HG03558 (cell line): ENCODE measurements at regions not wholly inside any gene's neighbourhood (a gene's known extent, or its start where the extent isn't known, plus 50 kb on each side); places are given as distances from the start of the nearest gene placed in this dataset.
A peak's percentile ranks its signal among the peaks of the same experiment; 100 is the strongest.

Source experiments
- ATAC-seq: cut with Tn5 transposase; IDR thresholded peaks from one replicate; pipeline ENCODE4 v1.9.1; 2021; ENCODE audit warnings: moderate number of reproducible peaks; ENCODE audit not compliant: unreplicated experiment; ENCODE audit errors: extremely low read depth

- ATAC-seq = no peak
These were observed 251.8 kb downstream of the MAF start for GRCh38 chr16:79348521-79349306.

GRCh38 chr16:79347277-79347676 is 253.3 kb downstream of the MAF start:
- no peak for ATAC-seq

GRCh38 chr16:79339863-79340262 is 260.7 kb downstream of the MAF start:
- ATAC-seq = no peak

GRCh38 chr16:79337906-79338305 is 262.6 kb downstream of the MAF start:
- ATAC-seq = no peak

GRCh38 chr16:79336437-79337229 is 263.9 kb downstream of the MAF start:
- no peak for ATAC-seq

- no peak for ATAC-seq
These were observed 266.4 kb downstream of the MAF start for GRCh38 chr16:79334127-79334526.

- no peak for ATAC-seq
These were observed 269.5 kb downstream of the MAF start for GRCh38 chr16:79331066-79331465.

- ATAC-seq = no peak
These were observed 270.6 kb downstream of the MAF start for GRCh38 chr16:79329967-79330366.

- ATAC-seq = no peak
These were observed 271.4 kb downstream of the MAF start for GRCh38 chr16:79329166-79329521.

GRCh38 chr16:79328402-79329165 is 272.0 kb downstream of the MAF start:
- no peak for ATAC-seq

- ATAC-seq = no peak
These were observed 272.7 kb downstream of the MAF start for GRCh38 chr16:79327836-79328235.

- ATAC-seq = no peak
These were observed 274.0 kb downstream of the MAF start for GRCh38 chr16:79326549-79326948.

GRCh38 chr16:79325226-79325945 is 275.2 kb downstream of the MAF start:
- no peak for ATAC-seq

GRCh38 chr16:79320956-79321355 is 279.6 kb downstream of the MAF start:
- no peak for ATAC-seq

- ATAC-seq = no peak
These were observed 282.2 kb downstream of the MAF start for GRCh38 chr16:79318143-79318899.

GRCh38 chr16:79317521-79317920 is 283.0 kb downstream of the MAF start:
- no peak for ATAC-seq

- ATAC-seq = no peak
These were observed 283.5 kb downstream of the MAF start for GRCh38 chr16:79317026-79317425.

GRCh38 chr16:79316004-79316458 is 284.5 kb downstream of the MAF start:
- ATAC-seq = peak; percentile 47

GRCh38 chr16:79312502-79312901 is 288.0 kb downstream of the MAF start:
- ATAC-seq = no peak
